ENCODE measurements at regions not wholly inside any gene's neighbourhood (a gene's known extent, or its start where the extent isn't known, plus 50 kb on each side); places are given as distances from the start of the nearest gene placed in this dataset.

- no peak for TF ChIP-seq POLR2AphosphoS5 (IDR thresholded peaks at IDR 0.05)
- no peak for TF ChIP-seq CTCF (IDR thresholded peaks at IDR 0.05)
- no peak for TF ChIP-seq POLR2A (IDR thresholded peaks at IDR 0.05)
Observed at GRCh38 chr5:90017239-90017638, 392.3 kb downstream of the CETN3 start.
